Right renal cortex interstitium (tissue), 3 donors: ENCODE measurements at regions not wholly inside any gene's neighbourhood (a gene's known extent, or its start where the extent isn't known, plus 50 kb on each side); places are given as distances from the start of the nearest gene placed in this dataset.
"Not testable (repeated sequence)": the region's sequence is repeated elsewhere in the genome, so short reads cannot be mapped to it uniquely, and the experiment has no call there.

ENCODE experiments used
- DNase-seq, 3 donors: peaks; one replicate each; pipeline ENCODE4 v3.0.0-alpha.2; 2013; ENCODE audit warnings: low read depth in 3 of 3, low spot score in 2 of 3

DNA sequence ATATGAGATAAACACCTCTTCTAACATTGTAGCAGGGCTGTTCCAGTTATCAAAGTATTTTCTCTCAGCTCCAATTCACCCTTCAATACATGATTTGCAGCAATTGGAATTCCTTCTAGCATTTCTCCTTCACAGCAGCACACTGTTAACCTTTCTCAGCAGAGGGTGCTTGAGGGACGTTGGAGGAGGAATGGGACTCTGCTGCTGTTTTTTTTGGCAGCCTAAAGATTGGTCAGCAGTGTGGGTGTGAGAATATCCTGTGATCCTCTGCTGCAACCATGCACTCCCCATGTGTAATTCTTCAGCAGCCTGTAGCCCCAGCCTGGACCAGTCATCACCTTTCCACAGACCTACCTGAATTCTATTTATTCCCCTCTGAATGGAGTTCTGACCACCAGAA, 1708.9 kb upstream of the CELF4 start:
- DNase-seq = no peak

DNA sequence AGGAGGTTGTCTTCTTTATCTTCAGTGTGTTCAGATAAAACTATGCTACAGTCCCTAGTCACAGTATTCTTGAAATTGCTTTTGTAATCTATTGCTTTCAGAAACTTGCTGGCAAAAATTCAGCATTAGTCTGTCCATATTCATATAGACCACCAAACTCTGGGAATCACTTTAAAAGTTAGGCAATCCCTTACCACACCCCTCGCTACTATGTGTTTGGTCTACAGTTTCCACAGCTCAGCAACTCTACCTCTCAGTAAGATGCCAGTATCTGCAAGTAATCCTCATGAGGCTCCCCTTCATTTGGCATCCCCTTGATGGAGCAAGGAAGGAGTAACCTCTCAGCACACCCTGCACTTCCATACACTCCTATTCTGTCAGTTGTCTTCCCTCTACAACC, 1706.6 kb upstream of the CELF4 start:
- no peak for DNase-seq

DNA sequence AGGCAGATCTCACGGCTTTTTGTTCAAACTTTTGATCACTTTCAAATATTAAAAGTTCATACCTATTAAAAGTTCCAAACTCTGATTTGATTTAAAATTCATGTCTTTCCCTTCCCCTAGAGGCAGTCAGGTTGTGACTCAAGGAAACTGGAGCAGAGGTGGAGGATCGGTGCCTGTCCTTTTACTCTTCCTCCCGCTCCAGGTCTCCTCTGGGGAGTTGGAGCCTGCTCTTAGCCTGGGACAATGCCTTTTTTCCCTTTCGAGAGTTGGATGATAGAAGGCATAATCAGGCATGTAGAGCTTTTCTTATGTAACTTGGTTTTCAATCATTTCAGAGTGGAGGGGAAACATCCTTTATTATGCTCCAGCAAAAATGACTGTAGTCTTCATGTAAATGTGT, 1706.1 kb upstream of the CELF4 start:
- no peak for DNase-seq

DNA sequence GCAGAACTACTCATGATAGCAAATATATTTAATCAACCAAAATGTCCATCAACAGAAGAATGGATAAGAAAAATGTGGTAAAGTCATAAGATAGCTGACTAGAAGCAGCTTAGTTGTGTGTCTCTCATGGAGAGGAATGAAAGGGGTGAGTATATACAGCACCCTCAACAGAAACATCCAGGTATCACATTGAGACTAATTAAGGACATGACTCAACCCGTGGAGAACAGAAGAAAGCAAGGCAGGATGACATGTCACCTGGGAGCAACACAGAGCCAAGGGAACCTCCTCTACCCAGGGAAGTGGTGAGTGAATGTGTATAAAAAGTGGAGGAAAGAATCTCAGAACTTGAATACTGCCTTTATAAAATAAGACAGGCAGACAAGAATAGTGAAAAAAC, 1695.0 kb upstream of the CELF4 start:
- no peak for DNase-seq

DNA sequence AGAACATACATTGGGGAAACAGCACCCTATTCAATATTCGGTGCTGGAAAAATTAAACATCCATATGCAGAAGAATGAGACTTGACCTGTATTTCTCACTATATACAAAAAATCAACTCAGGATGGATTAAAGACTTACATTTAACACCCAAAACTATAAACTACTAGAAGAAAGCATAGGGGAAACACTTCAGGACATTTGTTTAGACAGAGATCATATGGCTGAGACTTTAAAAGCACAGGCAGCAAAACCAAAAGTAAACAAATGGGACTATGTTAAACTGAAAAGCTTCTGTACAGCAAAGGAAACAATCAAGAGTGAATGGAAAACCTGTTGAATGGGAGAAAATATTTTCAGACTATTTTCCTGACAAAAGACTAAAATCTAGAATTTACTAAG, 1694.1 kb upstream of the CELF4 start:
- no peak for DNase-seq

DNA sequence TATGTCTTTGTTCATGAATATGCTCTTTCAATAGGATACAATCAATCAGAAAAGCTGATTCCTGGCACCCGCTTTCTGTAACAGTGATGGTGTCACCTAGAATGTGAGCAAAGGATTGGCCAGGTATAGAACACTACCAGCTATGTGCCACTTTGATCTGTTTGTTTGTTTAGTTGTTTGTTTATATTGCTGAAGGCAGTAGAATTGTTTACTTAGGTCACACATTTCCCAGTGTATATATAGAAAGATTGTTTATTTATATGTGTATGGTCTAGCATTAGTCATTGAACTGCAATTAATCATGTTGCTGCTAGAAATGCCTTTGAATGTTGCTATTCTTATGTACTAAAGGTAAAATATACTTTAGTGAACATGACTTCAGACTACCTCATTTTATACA, 1678.6 kb upstream of the CELF4 start:
- no peak for DNase-seq

DNA sequence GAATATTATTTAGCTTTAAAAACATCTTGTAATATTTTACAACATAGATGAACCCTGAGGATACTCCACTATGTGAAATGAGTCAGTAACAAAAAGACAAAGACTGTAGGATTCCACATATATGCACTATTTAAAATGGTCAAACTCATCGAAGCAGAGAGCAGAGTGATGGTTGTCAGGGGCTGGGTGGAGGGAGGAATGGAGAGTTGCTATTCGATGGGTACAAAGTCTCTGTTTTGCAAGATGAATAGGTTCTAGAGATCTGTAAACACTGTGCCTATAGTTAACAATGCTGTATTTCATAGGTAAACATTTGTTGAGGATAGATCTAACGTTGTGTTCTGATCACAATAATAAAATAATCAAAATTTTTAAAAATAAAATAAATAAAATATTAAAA, 1675.9 kb upstream of the CELF4 start:
- no peak for DNase-seq

DNA sequence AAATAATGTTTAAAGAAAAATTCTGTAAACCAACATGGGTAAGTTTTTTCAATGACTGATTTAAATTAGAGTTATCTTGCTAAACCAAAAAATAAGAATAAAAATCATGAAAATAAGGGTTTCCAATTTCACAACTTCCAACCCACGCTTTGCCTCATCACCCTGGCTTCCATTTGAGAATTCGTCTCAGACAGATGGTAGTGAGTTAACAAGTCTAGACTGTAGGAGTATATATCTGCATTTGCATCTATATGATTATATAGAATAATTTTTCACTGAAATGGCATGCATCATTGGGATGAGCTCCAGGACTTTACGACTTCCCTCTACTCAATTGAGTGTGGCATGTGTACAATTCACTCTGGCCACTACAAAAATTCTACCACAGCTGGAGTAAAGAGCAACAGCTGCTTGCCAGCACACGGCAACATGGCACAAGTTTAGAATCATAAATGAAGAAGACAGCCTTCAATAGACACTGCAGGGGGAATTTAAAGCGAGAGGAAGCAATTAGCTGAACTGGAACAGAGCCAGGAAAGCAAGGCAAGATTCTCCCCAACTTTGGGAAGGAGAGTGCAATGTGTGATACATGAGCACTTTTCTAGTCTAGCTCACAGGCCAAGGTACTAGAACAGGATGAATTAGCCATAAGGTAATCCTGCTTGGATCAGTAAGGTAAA, 1673.5 kb upstream of the CELF4 start:
- DNase-seq = no peak

DNA sequence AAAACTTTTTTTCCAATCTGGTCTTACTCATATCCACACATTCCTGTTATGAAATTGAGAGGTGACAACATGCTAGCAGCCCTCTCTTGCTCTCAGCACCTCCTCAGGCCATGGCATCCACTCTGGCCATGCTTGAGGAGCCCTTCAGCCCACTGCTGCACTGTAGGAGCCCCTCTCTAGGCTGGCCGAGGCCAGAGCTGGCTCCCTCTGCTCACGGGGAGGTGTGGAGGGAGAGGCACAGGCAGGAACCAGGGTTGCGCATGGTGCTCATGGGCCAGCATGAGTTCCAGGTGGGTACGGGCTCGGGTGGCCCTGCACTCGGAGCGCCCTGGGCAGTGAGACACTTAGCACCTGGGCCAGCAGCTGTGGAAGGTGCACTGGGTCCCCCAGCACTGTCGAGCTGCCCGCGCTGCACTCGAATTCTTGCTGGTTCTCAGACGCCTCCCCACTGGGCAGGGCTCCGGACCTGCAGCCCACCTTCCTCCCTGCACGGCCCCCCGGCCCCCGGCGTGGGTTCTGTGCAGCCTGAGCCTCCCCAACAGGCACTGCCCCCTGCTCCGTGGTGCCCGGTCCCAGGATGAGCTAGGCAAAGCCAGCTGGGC, 1669.6 kb upstream of the CELF4 start:
- DNase-seq = no peak

DNA sequence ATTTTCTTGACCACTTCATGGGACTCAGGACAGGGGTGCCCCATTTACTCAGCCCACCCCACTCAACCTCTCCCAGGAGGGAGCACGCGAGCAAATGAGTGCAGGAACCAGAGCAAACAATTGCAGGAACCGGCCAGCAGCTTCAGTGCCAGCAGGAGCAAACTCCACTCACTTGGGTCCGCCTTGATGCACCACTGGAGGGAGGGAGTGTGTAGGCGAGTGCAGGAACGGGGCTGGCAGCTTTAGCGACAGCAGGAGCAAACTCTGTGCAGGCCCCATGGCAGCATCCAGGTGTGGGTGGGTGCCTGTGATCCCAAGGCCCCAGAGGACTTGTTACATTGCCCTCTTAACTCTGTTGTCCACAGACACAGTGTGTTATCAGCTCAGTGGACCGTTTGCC, 1667.3 kb upstream of the CELF4 start:
- no peak for DNase-seq

DNA sequence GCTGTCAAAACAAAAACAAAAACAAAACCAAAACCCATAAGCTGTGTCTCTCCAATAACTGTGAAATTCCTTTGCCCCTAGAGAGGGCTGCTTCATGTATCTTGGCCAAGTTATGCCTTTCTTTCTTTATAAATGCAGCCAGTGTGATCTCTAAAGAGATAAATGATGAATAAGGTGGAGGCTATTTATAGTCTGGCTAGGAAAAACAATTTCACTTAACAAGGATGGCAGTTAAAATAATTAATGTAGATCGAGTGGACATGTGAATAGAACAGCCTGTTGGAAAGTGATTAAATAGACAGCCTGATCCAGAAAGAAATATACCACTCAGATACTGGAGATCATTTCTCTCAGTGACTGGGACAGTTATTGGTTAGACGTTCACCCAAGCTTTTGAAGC, 1666.9 kb upstream of the CELF4 start:
- no peak for DNase-seq

DNA sequence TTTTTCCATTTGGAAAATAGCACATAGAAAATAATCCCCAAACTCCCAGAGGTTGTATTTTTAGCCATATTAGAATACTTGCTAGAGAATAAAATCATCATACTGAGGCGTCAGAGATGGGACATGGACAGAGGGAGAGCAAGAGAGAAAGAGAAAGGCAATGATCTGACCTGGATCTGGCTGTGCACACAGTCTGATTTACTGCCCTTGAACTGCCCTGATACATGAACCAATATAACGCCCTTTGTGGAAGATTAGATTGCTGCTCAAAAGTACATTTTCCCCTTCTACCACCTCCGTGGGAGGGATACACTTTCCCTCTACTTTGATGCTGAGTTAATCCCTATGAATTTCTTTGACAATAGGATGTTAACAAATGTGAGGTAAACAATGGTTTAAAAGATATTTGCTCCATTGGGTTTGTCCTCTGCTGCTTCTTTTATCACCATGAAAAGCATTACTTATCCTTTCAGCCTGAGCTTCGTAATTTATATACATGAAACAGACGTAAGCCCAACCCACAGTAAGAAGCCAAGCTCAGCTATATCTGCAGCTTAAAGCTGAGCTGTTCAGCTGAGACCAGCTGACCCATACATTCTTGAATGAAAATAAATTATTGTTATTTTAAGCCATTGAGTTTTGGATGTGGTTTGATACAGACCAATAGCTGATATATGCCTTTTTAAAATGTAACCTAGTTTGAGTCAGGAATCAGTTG, 1664.6 kb upstream of the CELF4 start:
- DNase-seq = no peak

DNA sequence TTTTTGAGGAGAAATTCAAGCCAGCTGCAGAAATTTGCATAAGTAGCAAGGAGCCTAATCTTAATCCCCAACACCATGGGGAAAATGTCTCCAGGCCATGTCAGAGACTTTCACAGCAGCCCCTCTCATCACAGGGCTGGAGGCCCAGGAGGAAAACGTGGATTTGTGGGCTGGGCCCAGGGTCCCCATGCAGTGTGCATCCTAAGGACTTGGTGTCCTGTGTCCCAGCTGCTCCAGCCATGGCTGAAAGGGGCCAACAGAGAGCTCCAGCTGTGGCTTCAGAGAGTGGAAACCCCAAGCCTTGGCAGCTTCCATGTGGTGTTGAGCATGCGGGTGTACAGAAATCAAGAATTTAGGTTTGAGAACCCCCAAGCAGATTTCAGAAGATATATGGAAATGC, 1662.2 kb upstream of the CELF4 start:
- not testable (repeated sequence) for DNase-seq

DNA sequence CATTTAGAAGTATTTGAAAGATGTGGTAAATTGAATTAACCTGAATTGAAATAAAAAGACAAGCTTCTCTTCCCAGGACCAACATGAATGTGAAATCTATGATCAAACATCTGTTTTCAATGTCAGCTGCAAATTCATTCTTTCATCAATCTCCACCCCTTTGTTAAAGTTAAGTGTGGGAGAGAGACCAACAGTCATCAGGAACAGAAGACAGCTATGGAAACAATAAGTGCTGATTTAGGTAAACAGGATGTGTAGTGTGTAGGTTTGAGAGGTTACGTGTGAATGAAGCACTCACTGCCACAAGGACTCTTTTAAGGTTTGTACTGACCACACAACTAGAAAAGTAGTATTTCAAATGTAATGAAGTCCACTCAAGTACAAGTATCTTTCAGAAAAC, 1659.8 kb upstream of the CELF4 start:
- DNase-seq = no peak

DNA sequence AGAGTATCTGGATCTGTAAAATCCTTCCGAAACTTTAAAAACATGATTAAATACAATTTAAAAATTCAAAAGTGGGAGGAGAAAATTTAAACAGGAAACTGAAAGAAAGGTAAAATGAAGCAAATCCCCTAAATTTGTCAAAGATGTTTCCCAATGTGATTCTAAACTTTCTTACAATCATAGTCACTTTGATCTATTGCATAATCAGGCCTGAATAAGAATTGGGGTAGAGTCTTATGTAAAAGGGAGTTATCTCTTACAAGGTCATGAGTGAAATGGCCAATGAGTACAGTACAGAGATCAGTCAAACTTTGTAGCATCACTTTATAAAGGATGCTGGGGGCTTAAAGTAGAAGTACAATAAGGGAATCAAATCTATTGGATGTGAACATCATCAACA, 1657.7 kb upstream of the CELF4 start:
- DNase-seq = no peak

DNA sequence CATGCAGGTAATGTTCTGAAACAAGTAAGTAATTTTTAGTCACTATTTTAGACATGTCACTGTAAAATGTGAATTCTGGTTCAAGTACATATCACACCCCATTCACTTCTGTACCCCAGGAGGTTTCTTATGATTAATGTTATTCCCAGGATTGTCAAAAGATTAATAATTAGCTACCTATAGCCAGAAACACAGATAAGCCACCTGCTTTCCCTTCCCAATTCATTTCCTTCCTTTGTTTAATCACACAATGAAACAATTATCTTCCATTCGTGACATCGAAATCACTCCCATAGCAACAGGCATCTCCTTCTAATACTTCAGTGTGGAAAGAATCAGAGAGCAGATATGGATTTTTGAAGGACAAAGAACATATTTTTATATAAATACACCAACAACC, 1650.3 kb upstream of the CELF4 start:
- no peak for DNase-seq

DNA sequence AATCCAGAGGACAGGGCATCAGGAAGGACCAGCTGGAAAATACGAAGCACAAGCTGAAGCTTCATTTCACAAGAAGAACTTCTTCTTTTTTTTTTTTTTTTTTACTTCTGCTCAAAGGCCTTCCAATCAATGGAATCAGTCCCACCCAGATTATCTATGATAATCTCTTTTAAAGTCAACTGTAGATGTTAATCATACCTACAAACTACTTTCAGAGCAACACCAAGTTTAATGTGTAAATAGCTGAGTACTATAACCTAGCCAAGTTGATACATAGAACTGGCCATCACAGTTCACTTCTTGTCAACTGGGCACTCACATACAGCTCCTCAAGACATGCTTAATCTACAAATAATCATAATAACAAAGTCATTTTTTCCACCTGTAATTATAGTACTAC, 1645.9 kb upstream of the CELF4 start:
- no peak for DNase-seq

DNA sequence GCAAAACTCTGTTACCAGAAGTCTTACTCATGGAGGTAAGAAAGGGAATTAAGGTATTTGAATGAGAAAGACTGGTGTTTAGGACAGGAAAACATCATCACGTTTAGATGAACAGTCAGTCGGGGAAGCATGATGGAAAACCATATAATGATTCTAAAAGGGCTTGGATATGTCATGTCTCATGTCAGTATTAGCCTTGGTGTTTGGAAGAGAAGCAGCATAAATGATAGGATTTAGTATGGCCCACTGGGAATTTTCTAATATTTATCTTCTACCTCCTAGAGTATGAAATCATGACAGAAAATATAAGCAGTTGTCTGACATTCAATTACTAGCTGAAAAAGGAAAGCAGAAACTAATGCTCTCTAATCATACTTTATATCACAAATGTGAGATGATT, 1643.6 kb upstream of the CELF4 start:
- DNase-seq = no peak

DNA sequence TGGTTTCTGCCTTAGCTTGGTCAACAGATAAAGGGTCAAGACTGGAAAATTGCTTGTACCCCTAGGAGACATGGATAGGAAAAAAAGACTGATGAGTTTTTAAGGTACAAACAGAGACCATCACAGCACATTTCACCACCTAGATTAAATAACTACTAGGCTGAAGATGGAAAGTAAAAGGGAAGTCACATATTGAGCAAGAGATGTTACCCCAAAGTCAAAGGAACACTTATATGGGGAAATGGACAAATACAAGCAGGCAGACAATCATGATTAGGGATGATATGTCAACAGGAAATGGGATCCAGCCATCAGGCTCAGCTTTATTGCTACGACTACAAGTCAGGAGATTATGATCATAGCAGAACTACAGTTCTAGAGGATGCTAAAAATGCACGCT, 1643.1 kb upstream of the CELF4 start:
- no peak for DNase-seq

DNA sequence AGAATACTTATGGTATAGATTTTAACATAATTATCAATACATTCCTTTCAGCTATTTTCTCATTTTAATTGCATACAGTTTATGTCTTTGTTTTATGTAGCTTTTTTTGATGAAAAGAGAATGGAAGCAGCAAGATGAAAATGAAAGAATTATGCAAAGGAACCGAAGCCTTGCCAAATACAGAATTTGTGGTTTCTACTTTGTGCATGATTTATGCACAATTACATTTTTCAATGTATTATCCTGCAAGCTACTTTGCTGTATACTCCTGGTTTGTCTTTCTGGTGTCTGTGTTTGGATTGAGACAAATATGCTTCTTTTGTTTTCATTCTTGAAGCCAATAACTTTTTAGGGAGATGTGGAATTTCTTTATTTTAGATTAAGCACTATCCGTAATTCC, 1642.6 kb upstream of the CELF4 start:
- DNase-seq = no peak

DNA sequence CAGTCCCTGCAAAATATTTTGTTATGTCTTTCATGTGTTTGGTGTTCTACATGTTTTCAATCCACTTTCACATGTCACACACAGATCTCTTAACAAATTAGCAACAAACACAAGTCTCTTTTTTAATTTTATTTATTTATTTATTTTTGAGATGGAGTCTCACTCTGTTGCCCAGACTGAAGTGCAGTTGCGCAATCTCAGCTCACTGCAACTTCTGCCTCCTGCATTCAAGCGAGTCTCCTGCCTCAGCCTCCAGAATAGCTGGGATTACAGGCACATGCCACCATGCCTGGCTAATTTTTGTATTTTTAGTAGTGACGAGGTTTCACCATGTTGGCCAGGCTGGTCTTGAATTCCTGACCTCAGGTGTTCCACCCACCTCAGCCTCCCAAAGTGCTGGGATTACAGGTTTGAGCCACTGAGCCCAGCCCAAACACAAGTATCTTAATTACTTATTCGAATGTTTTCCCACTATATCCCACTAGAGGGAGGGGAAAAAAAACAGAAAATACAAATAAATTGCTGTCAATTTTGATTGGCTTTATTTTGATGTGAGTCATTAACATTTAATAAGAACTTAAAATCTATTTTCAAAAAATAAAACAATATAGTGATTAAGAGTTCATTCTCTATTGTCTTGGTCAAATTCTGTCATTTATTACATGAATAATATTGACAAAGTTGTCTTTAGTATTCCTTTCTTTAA, 1641.0 kb upstream of the CELF4 start:
- not testable (repeated sequence) for DNase-seq
